ENCODE measurements at regions not wholly inside any gene's neighbourhood (a gene's known extent, or its start where the extent isn't known, plus 50 kb on each side); places are given as distances from the start of the nearest gene placed in this dataset.

- DNase-seq, result no peak
These were observed 225.7 kb downstream of the GLI2 start for GRCh38 chr2:120961396-120961795.

- DNase-seq, result no peak
These were observed 228.5 kb downstream of the GLI2 start for GRCh38 chr2:120963997-120964705.

- DNase-seq, result no peak
These were observed 229.2 kb downstream of the GLI2 start for GRCh38 chr2:120964819-120965218.

- no peak for DNase-seq
These were observed 231.0 kb downstream of the GLI2 start for GRCh38 chr2:120966510-120967254.

GRCh38 chr2:120968307-120969015 is 232.8 kb downstream of the GLI2 start:
- DNase-seq, result no peak

GRCh38 chr2:120969613-120970355 is 234.1 kb downstream of the GLI2 start:
- no peak for DNase-seq

GRCh38 chr2:120971866-120972265 is 236.2 kb downstream of the GLI2 start:
- no peak for DNase-seq

GRCh38 chr2:120972286-120972685 is 236.6 kb downstream of the GLI2 start:
- no peak for DNase-seq

- no peak for DNase-seq
These were observed 237.5 kb downstream of the GLI2 start for GRCh38 chr2:120973196-120973595.

GRCh38 chr2:120974950-120975349 is 239.3 kb downstream of the GLI2 start:
- no peak for DNase-seq

GRCh38 chr2:120976501-120977307 is 241.0 kb downstream of the GLI2 start:
- DNase-seq, result no peak

- DNase-seq, result no peak
These were observed 242.1 kb downstream of the GLI2 start for GRCh38 chr2:120977582-120978358.

- DNase-seq, result no peak
These were observed 242.8 kb downstream of the GLI2 start for GRCh38 chr2:120978359-120979050.

- DNase-seq, result no peak
These were observed 243.7 kb downstream of the GLI2 start for GRCh38 chr2:120979398-120979797.

GRCh38 chr2:120979921-120980320 is 244.3 kb downstream of the GLI2 start:
- DNase-seq, result no peak

GRCh38 chr2:120981443-120981842 is 245.8 kb downstream of the GLI2 start:
- no peak for DNase-seq

- no peak for DNase-seq
These were observed 246.9 kb downstream of the GLI2 start for GRCh38 chr2:120982598-120982997.

- DNase-seq, result no peak
These were observed 247.7 kb downstream of the GLI2 start for GRCh38 chr2:120983344-120983743.

- no peak for DNase-seq
These were observed 248.4 kb downstream of the GLI2 start for GRCh38 chr2:120984046-120984445.

- DNase-seq, result no peak
These were observed 248.9 kb downstream of the GLI2 start for GRCh38 chr2:120984452-120985173.
